Loucy (cell line): ENCODE measurements at regions not wholly inside any gene's neighbourhood (a gene's known extent, or its start where the extent isn't known, plus 50 kb on each side); places are given as distances from the start of the nearest gene placed in this dataset.

Source experiments
- H2AFZ ChIP-seq: fragments of 200-600 bp; sonication (generic); 2 replicates; pipeline ENCODE4 v1.6.0; 2016; ENCODE audit warnings: antibody characterized with exemption, mild to moderate bottlenecking, low read length, moderate library complexity
- H3F3A ChIP-seq: fragments of 200-600 bp; 2 replicates; pipeline ENCODE4 v1.6.0; 2016; ENCODE audit warnings: antibody characterized with exemption, low read depth, mild to moderate bottlenecking
- H3K27me3 ChIP-seq: fragments of 200-600 bp; sonication (generic); 2 replicates; pipeline ENCODE4 v1.6.1; 2014; ENCODE audit warnings: low read length, mild to moderate bottlenecking; ENCODE audit not compliant: insufficient read depth, poor library complexity, severe bottlenecking
- H3K36me3 ChIP-seq: fragments of 200-600 bp; sonication (generic); 2 replicates; pipeline ENCODE4 v1.6.1; 2016; ENCODE audit warnings: low read length; ENCODE audit not compliant: insufficient read depth
- H3K4me1 ChIP-seq: fragments of 200-600 bp; sonication (generic); 2 replicates; pipeline ENCODE4 v1.5.1; 2014; ENCODE audit warnings: low read length, mild to moderate bottlenecking; ENCODE audit not compliant: insufficient read depth, poor library complexity, severe bottlenecking
- H3K4me2 ChIP-seq: fragments of 200-600 bp; sonication (generic); 2 replicates; pipeline ENCODE4 v1.6.0; 2014; ENCODE audit warnings: antibody characterized with exemption, low read length, low read depth, mild to moderate bottlenecking; ENCODE audit not compliant: poor library complexity, severe bottlenecking
- H3K4me3 ChIP-seq: fragments of 200-600 bp; sonication (generic); 2 replicates; pipeline ENCODE4 v1.5.1; 2014; ENCODE audit warnings: low read length, mild to moderate bottlenecking, mixed read lengths; ENCODE audit not compliant: poor library complexity, severe bottlenecking
- H3K79me2 ChIP-seq: fragments of 200-600 bp; sonication (generic); 2 replicates; pipeline ENCODE4 v1.6.1; 2014; ENCODE audit warnings: low read length; ENCODE audit not compliant: insufficient read depth
- H3K9ac ChIP-seq: fragments of 200-600 bp; sonication (generic); 2 replicates; pipeline ENCODE4 v1.6.0; 2014; ENCODE audit warnings: mild to moderate bottlenecking, low read depth, low read length, moderate library complexity; ENCODE audit not compliant: poor library complexity, severe bottlenecking
- H3K9me2 ChIP-seq: fragments of 200-600 bp; sonication (generic); replicated peaks from 2 replicates; pipeline ENCODE4 v1.6.1; 2016; ENCODE audit warnings: low read depth, low read length, mixed read lengths
- H3K9me3 ChIP-seq: fragments of 200-600 bp; sonication (generic); 2 replicates; pipeline ENCODE4 v1.6.1; 2014; ENCODE audit warnings: mild to moderate bottlenecking, antibody characterized with exemption, low read length, low read depth; ENCODE audit not compliant: insufficient read depth
- H4K20me1 ChIP-seq: fragments of 200-600 bp; sonication (generic); 2 replicates; pipeline ENCODE4 v1.6.0; 2014; ENCODE audit warnings: antibody characterized with exemption, low read length, mild to moderate bottlenecking; ENCODE audit not compliant: insufficient read depth, poor library complexity, severe bottlenecking
- EZH2phosphoT487 ChIP-seq: fragments of 200-600 bp; IDR thresholded peaks from 2 replicates; pipeline ENCODE4 v1.6.1; 2018; ENCODE audit warnings: antibody characterized with exemption, mild to moderate bottlenecking, moderate library complexity, borderline replicate concordance
- TF ChIP-seq, protein P1 (sequence below): fragments of 200-600 bp; sonication (generic); conservative IDR thresholded peaks from 2 replicates; pipeline ENCODE4 v1.5.1; 2014; ENCODE audit warnings: mild to moderate bottlenecking, antibody characterized with exemption, low read length

DNA sequence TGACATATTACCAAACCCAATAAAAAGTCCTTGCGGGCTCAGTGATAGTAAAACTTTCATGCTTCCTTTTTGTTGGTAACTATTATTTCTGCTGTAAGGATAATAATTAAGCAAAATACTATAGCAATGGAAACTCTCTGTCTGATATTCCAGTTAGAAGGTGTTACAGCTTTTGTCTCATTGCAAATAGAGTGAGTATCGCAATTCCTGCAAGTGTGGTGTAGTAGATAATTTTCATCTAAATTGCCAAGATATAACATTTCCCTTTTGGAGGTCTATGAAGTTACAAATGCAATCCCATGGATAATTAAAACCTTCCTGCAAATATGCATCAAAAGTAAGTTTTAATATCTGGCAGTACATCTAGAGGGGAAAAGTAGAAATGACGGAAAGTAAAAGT lies 88.7 kb upstream of the CD93 start:
- no peaks in the 10 kb centered on the region for H3K9me3 ChIP-seq
- H3K4me3 ChIP-seq, result no peak overlapping the region
- no peak overlapping the region for H2AFZ ChIP-seq
- no peaks in the 10 kb centered on the region for H3K9me2 ChIP-seq
- H3K4me1 ChIP-seq, result no peaks in the 10 kb centered on the region
- H4K20me1 ChIP-seq, result no peaks in the 10 kb centered on the region
- TF ChIP-seq EZH2phosphoT487, result no peak
- TF ChIP-seq, protein P1, sequence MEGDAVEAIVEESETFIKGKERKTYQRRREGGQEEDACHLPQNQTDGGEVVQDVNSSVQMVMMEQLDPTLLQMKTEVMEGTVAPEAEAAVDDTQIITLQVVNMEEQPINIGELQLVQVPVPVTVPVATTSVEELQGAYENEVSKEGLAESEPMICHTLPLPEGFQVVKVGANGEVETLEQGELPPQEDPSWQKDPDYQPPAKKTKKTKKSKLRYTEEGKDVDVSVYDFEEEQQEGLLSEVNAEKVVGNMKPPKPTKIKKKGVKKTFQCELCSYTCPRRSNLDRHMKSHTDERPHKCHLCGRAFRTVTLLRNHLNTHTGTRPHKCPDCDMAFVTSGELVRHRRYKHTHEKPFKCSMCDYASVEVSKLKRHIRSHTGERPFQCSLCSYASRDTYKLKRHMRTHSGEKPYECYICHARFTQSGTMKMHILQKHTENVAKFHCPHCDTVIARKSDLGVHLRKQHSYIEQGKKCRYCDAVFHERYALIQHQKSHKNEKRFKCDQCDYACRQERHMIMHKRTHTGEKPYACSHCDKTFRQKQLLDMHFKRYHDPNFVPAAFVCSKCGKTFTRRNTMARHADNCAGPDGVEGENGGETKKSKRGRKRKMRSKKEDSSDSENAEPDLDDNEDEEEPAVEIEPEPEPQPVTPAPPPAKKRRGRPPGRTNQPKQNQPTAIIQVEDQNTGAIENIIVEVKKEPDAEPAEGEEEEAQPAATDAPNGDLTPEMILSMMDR, result no peak
- H3K79me2 ChIP-seq, result no peaks in the 10 kb centered on the region
- no peaks in the 10 kb centered on the region for H3K36me3 ChIP-seq
- no peak overlapping the region for H3K9ac ChIP-seq
- no peaks in the 10 kb centered on the region for H3F3A ChIP-seq
- no peak overlapping the region for H3K4me2 ChIP-seq
- H3K27me3 ChIP-seq, result no peaks in the 10 kb centered on the region

DNA sequence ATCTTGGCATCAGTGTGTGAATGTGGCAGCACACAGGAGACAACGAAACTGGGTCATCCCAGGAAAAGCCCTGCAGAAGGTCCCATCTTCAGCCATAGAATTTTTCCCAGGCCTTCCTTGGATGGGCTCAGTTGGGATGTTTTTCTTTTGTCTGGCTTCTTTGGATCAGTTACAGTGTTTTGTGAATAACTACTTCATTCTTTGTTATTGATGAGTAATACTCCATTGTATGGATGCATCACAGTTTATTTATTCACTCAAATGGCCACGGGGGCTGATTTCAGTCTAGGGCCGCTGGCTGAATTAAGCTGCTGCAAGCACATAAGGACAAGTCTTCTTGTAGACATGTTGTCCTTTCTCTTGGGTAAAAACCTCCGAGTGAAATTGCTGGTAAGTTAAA lies 81.3 kb upstream of the CD93 start:
- TF ChIP-seq EZH2phosphoT487, result no peak
- TF ChIP-seq, protein P1, result no peak
- Histone ChIP-seq H3F3A (no peaks in the 10 kb centered on the region), H3K79me2 (no peaks in the 10 kb centered on the region), H3K4me3 (no peak overlapping the region), H3K27me3 (no peaks in the 10 kb centered on the region), H4K20me1 (no peaks in the 10 kb centered on the region), H3K4me1 (no peaks in the 10 kb centered on the region), H3K4me2 (no peak overlapping the region), H3K9me2 (no peaks in the 10 kb centered on the region), H3K9me3 (no peaks in the 10 kb centered on the region), H3K36me3 (no peaks in the 10 kb centered on the region), H3K9ac (no peak overlapping the region), H2AFZ (no peak overlapping the region)

DNA sequence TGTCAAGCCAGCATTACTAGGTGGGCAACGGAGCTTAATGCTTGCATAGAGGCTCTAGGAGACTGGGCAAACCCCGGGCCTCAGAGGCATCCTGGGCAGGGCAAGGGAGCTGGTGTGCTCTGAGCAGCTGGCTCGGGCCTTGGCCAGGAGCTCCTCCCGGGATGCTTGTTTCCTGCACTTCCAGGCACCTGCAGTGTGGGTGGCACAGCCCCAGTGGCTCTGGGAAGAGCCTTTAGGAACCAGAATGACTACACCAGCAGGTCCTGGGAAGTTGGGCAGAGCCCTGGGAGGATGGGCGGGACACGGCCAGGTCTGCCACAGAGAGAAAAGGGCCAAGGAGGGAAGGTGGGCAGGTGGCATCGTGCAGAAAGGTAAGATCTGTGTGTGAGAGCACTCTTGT lies 80.4 kb upstream of the CD93 start:
- no peaks in the 10 kb centered on the region for H3K9me2 ChIP-seq
- TF ChIP-seq EZH2phosphoT487, result no peak
- TF ChIP-seq, protein P1, result no peak
- no peaks in the 10 kb centered on the region for H3K79me2 ChIP-seq
- peaks cover 4% of the 10 kb centered on the region for H3K4me1 ChIP-seq
- H2AFZ ChIP-seq, result no peak overlapping the region
- H3K9ac ChIP-seq, result no peak overlapping the region
- H3K9me3 ChIP-seq, result no peaks in the 10 kb centered on the region
- no peak overlapping the region for H3K4me3 ChIP-seq
- H3K27me3 ChIP-seq, result no peaks in the 10 kb centered on the region
- H3K4me2 ChIP-seq, result no peak overlapping the region
- no peaks in the 10 kb centered on the region for H3F3A ChIP-seq
- no peaks in the 10 kb centered on the region for H3K36me3 ChIP-seq
- H4K20me1 ChIP-seq, result no peaks in the 10 kb centered on the region
